ENCODE measurements at regions not wholly inside any gene's neighbourhood (a gene's known extent, or its start where the extent isn't known, plus 50 kb on each side); places are given as distances from the start of the nearest gene placed in this dataset.
"Not testable (repeated sequence)": the region's sequence is repeated elsewhere in the genome, so short reads cannot be mapped to it uniquely, and the experiment has no call there.

DNA sequence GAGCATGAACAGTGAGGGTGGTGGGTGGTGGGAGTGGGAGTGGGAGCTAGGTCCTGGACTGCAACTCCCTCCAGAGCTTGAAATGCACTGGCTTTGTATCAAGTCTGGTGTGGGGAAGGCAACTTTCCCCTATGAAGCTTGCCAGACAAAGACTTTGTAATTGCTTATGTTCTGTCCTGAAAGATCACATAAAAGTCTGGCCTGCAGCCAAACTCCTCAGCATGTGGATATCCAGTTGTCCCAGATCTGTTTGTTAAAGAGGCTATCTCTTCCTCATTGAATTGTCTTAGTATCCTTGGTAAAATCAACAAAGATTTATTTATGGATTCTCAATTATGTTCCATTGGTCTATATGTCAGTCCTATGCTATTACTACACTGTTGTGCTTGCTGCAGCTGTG is 607.9 kb downstream of the GLUD2 start:
- Mint-ChIP-seq H3K9me3 (no peaks in the 10 kb centered on the region), H3K27ac (no peak overlapping the region), H3K4me1 (no peaks in the 10 kb centered on the region), H3K4me3 (no peak overlapping the region), H3K36me3 (no peaks in the 10 kb centered on the region), H3K27me3 (no peaks in the 10 kb centered on the region)
- DNase-seq = no peak
- CTCF ChIA-PET = no interaction called here

DNA sequence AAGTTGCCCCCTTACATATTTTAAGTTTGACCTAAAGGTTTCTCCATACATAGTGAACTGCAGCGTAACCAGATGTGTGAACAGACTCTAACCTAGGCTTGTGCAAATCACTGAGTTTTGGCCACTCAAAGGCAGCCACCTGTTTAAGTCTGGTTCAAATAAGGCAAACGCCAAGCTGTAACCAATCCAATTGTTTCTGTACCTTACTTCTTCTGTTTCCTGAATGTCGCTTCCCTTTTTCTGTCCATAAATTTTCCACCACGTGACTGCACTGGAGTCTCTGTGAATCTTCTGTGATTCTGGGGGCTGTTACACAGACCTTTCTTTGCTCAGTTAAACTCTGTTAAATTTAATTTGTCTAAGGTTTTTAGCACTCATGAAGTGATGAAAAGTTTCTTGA is 618.8 kb downstream of the GLUD2 start:
- Mint-ChIP-seq H3K27ac (no peak overlapping the region), H3K36me3 (no peaks in the 10 kb centered on the region), H3K27me3 (no peaks in the 10 kb centered on the region), H3K4me3 (no peak overlapping the region), H3K9me3 (no peaks in the 10 kb centered on the region), H3K4me1 (no peaks in the 10 kb centered on the region)
- CTCF ChIA-PET = no interaction called here
- DNase-seq = no peak

DNA sequence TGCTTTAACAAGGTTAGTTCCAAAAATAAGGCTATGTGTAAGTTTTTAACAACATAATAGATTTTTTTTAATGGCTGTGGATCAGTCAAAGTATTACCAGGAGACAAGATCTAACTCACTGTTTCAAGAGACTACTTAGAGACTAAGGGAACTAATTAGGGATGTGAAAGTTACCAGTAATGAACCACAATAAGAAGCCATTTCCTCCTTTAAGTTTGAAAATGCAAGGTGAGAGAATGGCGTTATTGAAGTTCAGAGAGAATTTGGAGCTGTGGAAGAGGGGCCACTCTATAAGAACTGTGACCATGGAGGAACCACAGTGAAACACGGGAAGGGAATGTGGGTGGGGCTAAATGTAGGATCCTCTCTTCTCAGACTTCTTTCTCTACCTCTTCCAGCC is 624.2 kb downstream of the GLUD2 start:
- no peaks in the 10 kb centered on the region for H3K27me3 Mint-ChIP-seq
- no peak overlapping the region for H3K27ac Mint-ChIP-seq
- CTCF ChIA-PET = no interaction called here
- no peaks in the 10 kb centered on the region for H3K36me3 Mint-ChIP-seq
- DNase-seq = no peak
- peaks cover 2% of the 10 kb centered on the region for H3K9me3 Mint-ChIP-seq
- no peak overlapping the region for H3K4me3 Mint-ChIP-seq
- no peaks in the 10 kb centered on the region for H3K4me1 Mint-ChIP-seq

DNA sequence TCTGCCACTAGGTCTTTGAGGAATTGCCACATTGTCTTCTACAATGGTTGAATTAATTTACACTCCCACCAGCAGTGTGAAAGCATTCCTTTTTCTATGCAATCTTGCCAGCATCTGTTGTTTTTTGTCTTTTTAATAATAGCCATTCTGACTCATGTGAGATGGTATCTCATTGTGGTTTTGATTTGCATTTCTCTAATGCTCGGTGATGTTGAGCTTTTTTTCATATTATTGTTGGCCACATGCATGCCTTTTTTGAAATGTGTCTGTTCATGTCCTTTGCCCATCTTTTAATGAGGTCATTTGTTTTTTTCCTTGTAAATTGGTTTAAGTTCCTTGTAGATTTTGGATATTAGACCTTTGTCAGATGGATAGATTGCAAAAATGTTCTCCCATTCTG is 661.8 kb downstream of the GLUD2 start:
- not testable (repeated sequence) for H3K27me3 Mint-ChIP-seq

DNA sequence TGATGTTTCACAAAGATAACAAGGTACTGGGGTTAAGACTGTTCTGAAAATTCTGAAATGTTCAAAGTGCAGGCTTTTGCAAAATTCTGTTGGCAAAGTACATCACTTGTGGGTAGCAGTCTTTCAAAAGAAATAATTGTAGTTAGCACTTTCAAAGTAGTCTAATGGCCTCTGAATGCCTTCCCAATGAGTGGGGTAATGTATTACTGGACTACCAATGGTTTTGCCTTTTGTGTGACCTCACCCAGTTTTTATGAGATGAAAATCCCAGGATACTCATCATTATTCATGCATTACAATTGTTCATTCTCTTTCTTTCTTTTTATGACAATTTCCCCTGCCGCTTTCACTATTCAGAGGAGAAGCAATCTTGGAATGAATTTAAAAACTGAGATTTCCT is 686.1 kb downstream of the GLUD2 start:
- H3K4me1 Mint-ChIP-seq = no peaks in the 10 kb centered on the region
- no peak overlapping the region for H3K4me3 Mint-ChIP-seq
- no peaks in the 10 kb centered on the region for H3K27me3 Mint-ChIP-seq
- no peaks in the 10 kb centered on the region for H3K36me3 Mint-ChIP-seq
- no peak for DNase-seq
- H3K27ac Mint-ChIP-seq = no peak overlapping the region
- H3K9me3 Mint-ChIP-seq = no peaks in the 10 kb centered on the region
- CTCF ChIA-PET = no interaction called here

More for the DNA sequence above, 661.8 kb downstream of the GLUD2 start:
- H3K36me3 Mint-ChIP-seq, H3K4me1 Mint-ChIP-seq, CTCF ChIA-PET, H3K27ac Mint-ChIP-seq, H3K4me3 Mint-ChIP-seq, H3K9me3 Mint-ChIP-seq, DNase-seq: not testable (repeated sequence)

DNA sequence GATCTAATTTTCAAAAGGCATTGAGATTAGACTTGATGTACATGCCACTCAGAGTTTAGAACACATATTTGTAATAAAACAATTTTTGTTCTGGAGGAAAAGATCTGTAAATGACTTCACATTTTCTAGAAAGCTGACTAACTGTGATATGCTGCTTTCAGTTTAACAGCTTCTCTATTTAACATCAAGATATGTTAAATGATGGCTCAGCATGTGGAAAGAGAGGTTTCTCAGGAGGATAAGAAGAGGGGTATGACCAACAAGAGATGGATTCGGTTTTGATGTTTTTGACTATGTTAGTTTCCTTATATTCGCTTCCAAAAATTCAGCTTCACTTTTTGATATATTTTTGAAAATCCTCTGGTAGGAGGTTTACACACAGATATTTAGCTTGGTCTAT is 698.7 kb downstream of the GLUD2 start:
- CTCF ChIA-PET = no interaction called here
- H3K36me3 Mint-ChIP-seq = no peaks in the 10 kb centered on the region

DNA sequence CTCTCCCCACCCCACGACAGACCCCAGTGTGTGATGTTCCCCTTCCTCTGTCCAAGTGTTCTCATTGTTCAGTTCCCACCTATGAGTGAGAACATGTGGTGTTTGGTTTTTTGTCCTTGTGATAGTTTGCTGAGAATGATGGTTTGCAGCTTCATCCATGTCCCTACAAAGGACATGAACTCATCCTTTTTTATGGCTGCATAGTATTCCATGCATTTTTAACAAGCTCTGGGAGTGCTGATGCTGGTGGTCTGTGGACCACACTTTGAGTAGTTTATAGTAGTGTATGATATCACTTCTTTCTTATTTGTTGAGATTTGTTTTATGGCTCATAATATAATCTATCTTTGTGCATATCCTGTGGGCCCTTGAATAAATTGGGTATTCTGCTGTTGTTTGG is 706.2 kb downstream of the GLUD2 start:
- H3K27me3 Mint-ChIP-seq, DNase-seq, H3K36me3 Mint-ChIP-seq, H3K4me1 Mint-ChIP-seq, H3K27ac Mint-ChIP-seq, H3K9me3 Mint-ChIP-seq, CTCF ChIA-PET, H3K4me3 Mint-ChIP-seq: not testable (repeated sequence)

More for the DNA sequence above, 698.7 kb downstream of the GLUD2 start:
- DNase-seq = no peak
- H3K4me1 Mint-ChIP-seq = no peaks in the 10 kb centered on the region
- no peaks in the 10 kb centered on the region for H3K27me3 Mint-ChIP-seq
- no peaks in the 10 kb centered on the region for H3K9me3 Mint-ChIP-seq
- no peak overlapping the region for H3K27ac Mint-ChIP-seq
- H3K4me3 Mint-ChIP-seq = no peak overlapping the region

DNA sequence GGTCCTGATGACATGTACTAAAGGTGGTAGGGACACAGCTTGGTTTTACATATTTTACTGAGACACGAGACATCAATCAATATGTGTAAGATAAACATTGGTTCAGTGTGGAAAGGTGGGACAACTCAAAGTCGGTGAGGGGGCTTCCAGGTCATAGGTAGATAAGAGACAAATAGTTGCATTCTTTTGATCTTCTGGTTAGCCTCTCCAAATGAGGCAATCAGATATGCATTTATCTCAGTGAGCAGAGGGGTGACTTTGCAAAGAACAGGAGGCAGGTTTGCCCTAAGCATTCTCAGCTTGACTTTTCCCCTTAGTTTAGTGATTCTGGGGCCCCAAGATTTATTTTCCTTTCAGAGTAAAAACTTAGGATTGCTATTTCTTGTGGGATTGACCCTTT is 706.9 kb downstream of the GLUD2 start:
- no peaks in the 10 kb centered on the region for H3K4me1 Mint-ChIP-seq
- no peaks in the 10 kb centered on the region for H3K36me3 Mint-ChIP-seq
- CTCF ChIA-PET = no interaction called here
- no peaks in the 10 kb centered on the region for H3K9me3 Mint-ChIP-seq
- no peak for DNase-seq
- H3K27me3 Mint-ChIP-seq = no peaks in the 10 kb centered on the region
- H3K4me3 Mint-ChIP-seq = no peak overlapping the region
- H3K27ac Mint-ChIP-seq = no peak overlapping the region

DNA sequence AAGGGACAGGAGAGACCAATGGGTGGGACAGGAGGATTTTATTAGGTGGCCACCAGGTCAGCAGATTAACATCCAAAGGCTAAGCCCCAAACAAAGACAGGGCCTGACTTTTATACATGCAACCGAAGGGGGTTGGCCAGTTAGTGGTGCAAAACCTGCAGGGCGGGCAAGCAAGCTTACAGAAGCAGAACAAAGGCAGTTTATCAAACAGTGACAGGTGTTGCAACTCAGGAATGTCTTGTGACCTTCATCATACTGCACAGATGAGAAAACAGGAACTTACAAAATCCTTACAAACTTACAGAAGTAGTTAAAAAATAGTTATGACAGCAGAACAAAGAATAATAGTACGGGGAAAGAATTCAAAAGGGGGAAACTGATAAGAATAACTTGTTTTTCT is 708.1 kb downstream of the GLUD2 start:
- no peak for DNase-seq
- Mint-ChIP-seq H3K36me3 (no peaks in the 10 kb centered on the region), H3K4me3 (no peak overlapping the region), H3K4me1 (no peaks in the 10 kb centered on the region), H3K27me3 (no peaks in the 10 kb centered on the region), H3K27ac (no peak overlapping the region), H3K9me3 (no peaks in the 10 kb centered on the region)
- CTCF ChIA-PET = no interaction called here

DNA sequence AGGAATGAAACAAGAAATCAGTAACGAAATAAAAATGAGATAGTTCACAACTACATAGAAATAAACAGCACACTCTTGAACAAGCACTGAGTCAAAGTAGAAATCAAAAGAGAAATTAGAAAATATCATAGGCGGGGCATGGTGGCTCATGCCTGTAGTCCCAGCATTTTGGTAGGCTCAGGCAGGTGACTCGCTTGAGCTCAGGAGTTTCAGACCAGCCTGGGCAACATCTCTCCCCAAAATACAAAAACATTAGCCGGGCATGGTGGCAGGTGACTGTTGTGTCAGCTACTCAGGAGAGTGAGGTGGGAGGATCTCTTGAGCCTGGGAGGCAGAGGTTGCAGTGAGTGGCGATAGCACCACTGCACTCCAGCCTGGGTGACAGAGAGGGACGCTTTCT is 714.4 kb downstream of the GLUD2 start:
- no peak for DNase-seq
- no peaks in the 10 kb centered on the region for H3K4me1 Mint-ChIP-seq
- CTCF ChIA-PET = no interaction called here
- H3K4me3 Mint-ChIP-seq = no peak overlapping the region
- H3K27me3 Mint-ChIP-seq = no peaks in the 10 kb centered on the region
- no peaks in the 10 kb centered on the region for H3K9me3 Mint-ChIP-seq
- H3K36me3 Mint-ChIP-seq = no peaks in the 10 kb centered on the region
- H3K27ac Mint-ChIP-seq = no peak overlapping the region

DNA sequence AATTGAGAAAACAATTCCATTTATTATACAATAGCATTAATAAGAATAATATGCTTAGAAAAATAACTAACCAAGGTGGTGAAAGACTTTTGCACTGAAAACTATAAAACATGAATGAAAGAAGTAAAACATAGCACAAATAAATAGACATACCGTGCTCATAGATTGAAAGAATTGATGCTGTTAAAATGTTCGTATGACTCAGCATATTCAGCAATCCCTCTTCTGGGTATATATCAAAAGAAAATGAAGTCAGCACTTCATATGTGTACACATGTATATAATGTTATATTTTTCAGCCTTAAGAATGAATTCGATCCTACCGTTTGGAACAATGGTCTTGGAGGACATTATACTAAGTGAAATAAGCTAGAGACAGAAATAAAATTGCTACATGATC is 716.3 kb downstream of the GLUD2 start:
- no peak overlapping the region for H3K4me3 Mint-ChIP-seq
- CTCF ChIA-PET = no interaction called here
- no peak for DNase-seq
- no peaks in the 10 kb centered on the region for H3K9me3 Mint-ChIP-seq
- no peaks in the 10 kb centered on the region for H3K27me3 Mint-ChIP-seq
- H3K27ac Mint-ChIP-seq = no peak overlapping the region
- H3K36me3 Mint-ChIP-seq = no peaks in the 10 kb centered on the region
- no peaks in the 10 kb centered on the region for H3K4me1 Mint-ChIP-seq

DNA sequence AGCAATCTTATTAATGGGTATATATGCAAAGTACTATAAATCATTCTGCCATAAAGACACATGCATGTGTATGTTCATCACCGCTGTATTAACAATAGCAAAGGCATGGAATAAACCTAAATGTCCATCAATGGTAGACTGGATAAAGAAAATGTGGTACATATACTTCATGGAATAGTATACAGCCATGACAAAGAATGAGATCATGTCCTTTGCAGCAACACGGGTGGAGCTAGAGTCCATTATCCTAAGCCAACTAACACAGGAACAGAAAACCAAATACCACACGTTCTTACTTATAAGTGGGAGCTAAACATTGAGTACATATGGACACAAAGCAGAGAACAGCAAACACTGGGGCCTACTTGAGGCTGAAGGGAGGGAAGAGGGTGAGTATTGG is 720.8 kb downstream of the GLUD2 start:
- H3K36me3 Mint-ChIP-seq = not testable (repeated sequence)

DNA sequence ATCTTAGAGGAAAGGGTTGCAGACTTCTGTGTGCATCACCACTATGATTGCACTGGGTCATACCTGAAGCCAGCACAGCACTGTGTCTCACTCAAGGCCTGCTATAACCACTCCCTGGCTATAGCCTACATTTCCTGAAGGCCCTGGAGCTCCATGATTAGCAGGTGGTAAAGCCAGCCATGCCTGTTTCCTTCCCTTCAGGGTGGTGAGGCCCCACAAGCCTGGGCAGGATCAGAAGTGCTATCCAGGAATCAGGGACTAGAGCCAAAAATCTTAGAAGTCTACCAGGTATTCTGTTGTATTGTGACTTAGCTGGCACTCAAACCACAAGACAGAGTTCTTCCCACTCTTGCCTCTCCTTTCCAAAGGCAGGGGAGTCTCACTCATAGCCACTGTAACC is 734.6 kb downstream of the GLUD2 start:
- no peaks in the 10 kb centered on the region for H3K27me3 Mint-ChIP-seq
- H3K4me3 Mint-ChIP-seq = no peak overlapping the region
- H3K4me1 Mint-ChIP-seq = no peaks in the 10 kb centered on the region
- CTCF ChIA-PET = no interaction called here
- H3K27ac Mint-ChIP-seq = no peak overlapping the region
- H3K9me3 Mint-ChIP-seq = no peaks in the 10 kb centered on the region
- H3K36me3 Mint-ChIP-seq = no peaks in the 10 kb centered on the region
- no peak for DNase-seq

More for the DNA sequence above, 720.8 kb downstream of the GLUD2 start:
- H3K27ac Mint-ChIP-seq, H3K9me3 Mint-ChIP-seq, H3K4me3 Mint-ChIP-seq, H3K27me3 Mint-ChIP-seq, DNase-seq, H3K4me1 Mint-ChIP-seq, CTCF ChIA-PET: not testable (repeated sequence)

DNA sequence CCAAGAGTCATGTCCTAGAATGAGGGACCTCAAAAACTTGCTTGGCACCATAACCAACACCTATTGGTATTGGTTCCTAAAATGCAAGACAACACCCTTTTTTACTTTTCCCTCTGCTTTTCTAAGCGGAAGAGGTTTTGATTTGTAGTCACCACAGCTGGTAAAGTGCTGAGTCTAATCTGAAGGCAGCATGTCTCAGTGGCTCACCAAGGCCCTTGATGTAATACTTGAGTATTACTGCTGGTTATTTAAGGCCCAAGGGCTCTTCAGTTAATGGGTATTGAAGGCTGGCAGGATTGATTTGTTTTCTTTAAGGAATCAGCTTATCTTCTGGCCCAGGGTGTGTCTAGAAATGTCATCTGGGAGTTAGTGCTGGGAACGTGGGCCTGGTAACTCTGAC is 735.1 kb downstream of the GLUD2 start:
- Mint-ChIP-seq H3K36me3 (no peaks in the 10 kb centered on the region), H3K27me3 (no peaks in the 10 kb centered on the region), H3K4me1 (no peaks in the 10 kb centered on the region), H3K9me3 (no peaks in the 10 kb centered on the region), H3K27ac (no peak overlapping the region), H3K4me3 (no peak overlapping the region)
- no peak for DNase-seq
- CTCF ChIA-PET = no interaction called here

DNA sequence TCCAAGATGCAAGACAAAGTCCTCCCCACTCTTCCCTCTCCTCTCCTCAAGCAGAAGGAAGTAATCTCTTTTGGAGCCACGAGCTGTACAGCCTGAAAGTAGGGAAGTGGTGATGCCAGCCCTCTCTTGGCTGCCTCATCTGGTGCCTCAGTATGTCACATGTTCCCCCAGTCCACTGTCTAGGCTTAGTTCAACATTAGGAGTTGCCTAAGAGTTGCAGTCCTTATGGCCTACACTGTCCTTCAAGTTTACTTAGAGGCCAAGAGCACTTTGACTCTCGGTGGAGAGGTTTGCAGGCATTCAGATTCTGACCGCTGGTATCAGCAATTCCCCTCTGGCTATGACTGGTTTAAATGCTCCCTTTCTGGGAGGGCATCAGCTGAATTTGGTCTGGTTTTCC is 735.6 kb downstream of the GLUD2 start:
- Mint-ChIP-seq H3K9me3 (no peaks in the 10 kb centered on the region), H3K27me3 (no peaks in the 10 kb centered on the region), H3K4me1 (no peaks in the 10 kb centered on the region), H3K27ac (no peak overlapping the region), H3K4me3 (no peak overlapping the region), H3K36me3 (no peaks in the 10 kb centered on the region)
- DNase-seq = no peak
- CTCF ChIA-PET = no interaction called here

DNA sequence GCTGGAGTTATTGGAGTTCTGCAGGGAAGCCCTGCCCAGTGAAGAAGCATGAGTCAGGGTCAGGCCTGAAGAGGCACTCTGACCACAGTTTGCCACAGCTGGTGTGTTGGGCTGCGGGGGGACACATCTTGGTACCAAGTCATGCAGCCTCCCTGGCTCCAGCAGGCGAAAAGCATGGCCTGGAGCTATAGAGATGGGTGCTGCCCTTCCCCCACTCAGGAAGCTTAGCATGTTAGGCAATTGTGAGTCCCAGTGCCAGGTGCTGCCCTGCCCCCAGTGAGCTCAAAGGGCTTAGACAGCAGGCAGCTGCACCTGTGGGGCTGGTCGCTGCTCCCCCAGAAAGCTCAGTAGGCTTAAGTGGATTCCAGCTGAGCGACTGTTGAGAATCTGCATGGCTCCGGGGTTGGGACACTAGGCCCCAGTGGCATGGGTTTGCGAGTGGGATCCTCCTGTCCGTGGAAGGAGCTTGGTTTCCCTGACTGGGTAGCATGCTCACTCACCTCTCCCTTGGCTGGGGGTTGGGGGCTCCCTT is 755.5 kb downstream of the GLUD2 start:
- H3K9me3 Mint-ChIP-seq = peaks cover 3% of the 10 kb centered on the region
- no peak overlapping the region for H3K4me3 Mint-ChIP-seq
- H3K27ac Mint-ChIP-seq = no peak overlapping the region
- CTCF ChIA-PET = no interaction called here
- H3K27me3 Mint-ChIP-seq = no peaks in the 10 kb centered on the region
- no peaks in the 10 kb centered on the region for H3K4me1 Mint-ChIP-seq
- no peak for DNase-seq
- H3K36me3 Mint-ChIP-seq = no peaks in the 10 kb centered on the region
